Breast epithelium (tissue), 4 donors: ENCODE measurements at regions not wholly inside any gene's neighbourhood (a gene's known extent, or its start where the extent isn't known, plus 50 kb on each side); places are given as distances from the start of the nearest gene placed in this dataset.
A peak's percentile ranks its signal among the peaks of the same experiment; 100 is the strongest.

ENCODE experiments used
- DNase-seq, 2 donors: peaks; one replicate each; pipeline ENCODE4 v3.0.0-alpha.2; 2019; ENCODE audit warnings: low spot score in 2 of 2
- H3K27ac ChIP-seq, 2 donors: fragments of 200-600 bp; sonication (generic) in 1 of 2; one replicate each; pipeline ENCODE4 v1.5.1; 2016 to 2019; ENCODE audit warnings: mild to moderate bottlenecking in 1 of 2
- H3K27me3 ChIP-seq, 2 donors: fragments of 200-600 bp; sonication (generic) in 1 of 2; one replicate each; pipeline versions ENCODE4 v1.5.1 to v1.6.0; 2017 to 2019; ENCODE audit warnings: control low read depth in 1 of 2, mild to moderate bottlenecking in 1 of 2
- H3K36me3 ChIP-seq: fragments of 200-600 bp; one replicate; pipeline ENCODE4 v1.5.1; 2019
- H3K4me1 ChIP-seq, 2 donors: fragments of 200-600 bp; sonication (generic); one replicate each; pipeline ENCODE4 v1.5.1; 2016 to 2019; ENCODE audit warnings: control low read depth in 1 of 2
- H3K4me3 ChIP-seq, 3 donors: fragments of 200-600 bp; sonication (generic); 1 replicate in 2 of 3; 2 replicates in 1 of 3; pipeline ENCODE4 v1.5.1; 2016 to 2019; ENCODE audit warnings: mild to moderate bottlenecking in 3 of 3, moderate library complexity in 2 of 3
- H3K9me3 ChIP-seq, 2 donors: fragments of 200-600 bp; sonication (generic) in 1 of 2; one replicate each; pipeline ENCODE4 v1.5.1; 2016 to 2019; ENCODE audit warnings: control low read depth in 1 of 2
- POLR2A ChIP-seq: fragments of 450-650 bp; IDR thresholded peaks from one replicate; pipeline ENCODE4 v1.6.1; 2016; ENCODE audit warnings: antibody characterized with exemption, mild to moderate bottlenecking, moderate library complexity
- POLR2AphosphoS5 ChIP-seq, 3 donors: sonication (generic); formaldehyde crosslinking; IDR thresholded peaks; one replicate each; pipeline ENCODE4 v1.6.1; 2017; ENCODE audit warnings: antibody characterized with exemption in 3 of 3
- intact Hi-C: fragments of 100-400 bp; cut with DNase I; formaldehyde crosslinking; loops from one replicate; pipeline ENCODE4 v1.15.1; 2023; ENCODE audit warnings: low total_unique reads
- TF ChIP-seq, protein P1 (sequence below), 3 donors: fragments of 450-650 bp; IDR thresholded peaks; one replicate each; pipeline ENCODE4 v1.5.1; 2016 to 2017; ENCODE audit warnings: antibody characterized with exemption in 3 of 3, mild to moderate bottlenecking in 3 of 3, moderate library complexity in 3 of 3

GRCh38 chr3:87508921-87509320 is 232.5 kb upstream of the POU1F1 start:
- Histone ChIP-seq H3K4me3 (no peak overlapping the region), H3K27me3 (no peaks in the 10 kb centered on the region), H3K36me3 (no peaks in the 10 kb centered on the region), H3K4me1 (no peaks in the 10 kb centered on the region), H3K9me3 (no peaks in the 10 kb centered on the region), H3K27ac (no peak overlapping the region)
- TF ChIP-seq, protein P1, sequence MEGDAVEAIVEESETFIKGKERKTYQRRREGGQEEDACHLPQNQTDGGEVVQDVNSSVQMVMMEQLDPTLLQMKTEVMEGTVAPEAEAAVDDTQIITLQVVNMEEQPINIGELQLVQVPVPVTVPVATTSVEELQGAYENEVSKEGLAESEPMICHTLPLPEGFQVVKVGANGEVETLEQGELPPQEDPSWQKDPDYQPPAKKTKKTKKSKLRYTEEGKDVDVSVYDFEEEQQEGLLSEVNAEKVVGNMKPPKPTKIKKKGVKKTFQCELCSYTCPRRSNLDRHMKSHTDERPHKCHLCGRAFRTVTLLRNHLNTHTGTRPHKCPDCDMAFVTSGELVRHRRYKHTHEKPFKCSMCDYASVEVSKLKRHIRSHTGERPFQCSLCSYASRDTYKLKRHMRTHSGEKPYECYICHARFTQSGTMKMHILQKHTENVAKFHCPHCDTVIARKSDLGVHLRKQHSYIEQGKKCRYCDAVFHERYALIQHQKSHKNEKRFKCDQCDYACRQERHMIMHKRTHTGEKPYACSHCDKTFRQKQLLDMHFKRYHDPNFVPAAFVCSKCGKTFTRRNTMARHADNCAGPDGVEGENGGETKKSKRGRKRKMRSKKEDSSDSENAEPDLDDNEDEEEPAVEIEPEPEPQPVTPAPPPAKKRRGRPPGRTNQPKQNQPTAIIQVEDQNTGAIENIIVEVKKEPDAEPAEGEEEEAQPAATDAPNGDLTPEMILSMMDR (IDR thresholded peaks at IDR 0.05): no peak
- no peak for TF ChIP-seq POLR2A
- TF ChIP-seq POLR2AphosphoS5 (IDR thresholded peaks at IDR 0.05): no peak
- intact Hi-C loops: no loop called here
- DNase-seq: no peak

DNA sequence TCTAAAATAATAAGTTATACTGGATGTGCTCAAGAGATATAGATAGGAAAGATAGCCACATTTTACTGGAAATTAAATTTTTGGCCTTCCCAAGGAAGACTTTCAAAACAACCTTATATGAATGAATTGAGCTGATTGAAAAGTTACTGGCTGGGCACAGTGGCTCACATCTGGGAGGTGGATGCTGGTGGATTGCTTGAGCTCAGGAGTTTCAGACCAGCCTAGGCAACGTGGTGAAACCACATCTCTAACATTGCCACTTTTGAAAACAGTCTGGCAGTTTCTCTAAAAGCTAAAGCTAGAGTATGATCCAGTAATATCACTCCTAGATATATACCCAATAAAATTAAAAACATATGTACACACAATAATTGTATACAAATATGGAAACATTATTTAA is 231.4 kb upstream of the POU1F1 start:
- no peak for DNase-seq
- H3K4me1 ChIP-seq: no peaks in the 10 kb centered on the region
- intact Hi-C loops: no loop called here
- no peak for TF ChIP-seq POLR2AphosphoS5 (IDR thresholded peaks at IDR 0.05)
- TF ChIP-seq, protein P1 (IDR thresholded peaks at IDR 0.05): no peak
- TF ChIP-seq POLR2A: no peak
- no peaks in the 10 kb centered on the region for H3K36me3 ChIP-seq
- no peaks in the 10 kb centered on the region for H3K27me3 ChIP-seq
- H3K9me3 ChIP-seq: no peaks in the 10 kb centered on the region
- H3K4me3 ChIP-seq: no peak overlapping the region
- H3K27ac ChIP-seq: no peak overlapping the region

GRCh38 chr3:87503900-87504498 is 227.6 kb upstream of the POU1F1 start:
- H3K27ac ChIP-seq: no peak overlapping the region
- TF ChIP-seq POLR2A: no peak
- TF ChIP-seq, protein P1 (IDR thresholded peaks at IDR 0.05): peak; percentile 49 to 71 (median 57)
- TF ChIP-seq POLR2AphosphoS5 (IDR thresholded peaks at IDR 0.05): no peak
- no peaks in the 10 kb centered on the region for H3K4me1 ChIP-seq
- no peaks in the 10 kb centered on the region for H3K27me3 ChIP-seq
- no peak for DNase-seq
- no peak overlapping the region for H3K4me3 ChIP-seq
- H3K36me3 ChIP-seq: no peaks in the 10 kb centered on the region
- H3K9me3 ChIP-seq: no peaks in the 10 kb centered on the region
- intact Hi-C loops: no loop called here

- Histone ChIP-seq H3K27me3 (no peaks in the 10 kb centered on the region), H3K9me3 (no peaks in the 10 kb centered on the region), H3K4me1 (no peaks in the 10 kb centered on the region), H3K36me3 (no peaks in the 10 kb centered on the region), H3K27ac (peak overlapping the region in 1 of 2 donors; percentile 22), H3K4me3 (no peak overlapping the region)
- intact Hi-C loops: no loop called here
- DNase-seq: no peak
- TF ChIP-seq, protein P1 (IDR thresholded peaks at IDR 0.05): no peak
- TF ChIP-seq POLR2AphosphoS5 (IDR thresholded peaks at IDR 0.05): no peak
- TF ChIP-seq POLR2A: no peak
These were observed 224.7 kb upstream of the POU1F1 start for GRCh38 chr3:87501076-87501475.

DNA sequence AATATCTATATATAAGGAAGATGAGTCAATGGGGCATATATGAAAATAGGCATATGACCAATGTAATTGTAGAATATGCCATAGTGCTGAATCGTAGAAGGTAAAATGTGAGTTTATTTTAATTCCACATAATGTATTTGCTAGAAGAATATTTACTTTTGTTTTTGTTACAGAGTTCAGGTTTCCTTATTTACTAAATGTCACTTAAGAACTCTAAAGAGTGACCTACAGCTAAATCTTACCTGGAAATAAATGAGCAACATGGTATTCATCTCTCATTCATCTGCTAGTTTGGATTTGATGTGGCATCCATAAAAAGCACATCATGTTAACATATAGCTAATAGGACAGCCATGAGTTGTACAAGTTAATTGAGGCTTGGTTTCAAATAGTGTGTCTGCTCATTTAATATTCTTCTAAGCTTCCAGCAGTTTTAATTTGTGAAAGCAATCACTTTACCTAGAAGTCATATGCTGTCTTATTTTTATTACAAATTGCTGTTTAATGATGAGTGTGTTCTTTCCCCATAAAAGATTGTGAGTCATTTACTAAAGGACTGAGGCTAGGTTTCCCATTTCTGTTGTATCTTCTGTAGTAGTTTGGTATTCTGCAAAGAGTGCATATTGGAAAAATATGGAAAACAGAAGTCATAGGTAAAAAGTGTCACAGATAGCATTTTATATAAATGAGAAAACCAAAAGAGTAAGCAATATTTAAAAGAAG is 222.1 kb upstream of the POU1F1 start:
- no peaks in the 10 kb centered on the region for H3K9me3 ChIP-seq
- no peaks in the 10 kb centered on the region for H3K27me3 ChIP-seq
- H3K36me3 ChIP-seq: no peaks in the 10 kb centered on the region
- intact Hi-C loops: no loop called here
- H3K4me3 ChIP-seq: no peak overlapping the region
- H3K27ac ChIP-seq: no peak overlapping the region
- TF ChIP-seq, protein P1 (IDR thresholded peaks at IDR 0.05): no peak
- TF ChIP-seq POLR2A: no peak
- no peak for TF ChIP-seq POLR2AphosphoS5 (IDR thresholded peaks at IDR 0.05)
- H3K4me1 ChIP-seq: no peaks in the 10 kb centered on the region
- no peak for DNase-seq
